GM12874 (cell line): ENCODE measurements at regions not wholly inside any gene's neighbourhood (a gene's known extent, or its start where the extent isn't known, plus 50 kb on each side); places are given as distances from the start of the nearest gene placed in this dataset.

Experiments used
- CTCF ChIP-seq: IDR thresholded peaks from 2 replicates; pipeline ENCODE4 v1.5.1; 2011; ENCODE audit warnings: low read depth, mild to moderate bottlenecking, control low read depth, low read length, moderate library complexity; ENCODE audit not compliant: insufficient read depth

- TF ChIP-seq CTCF, result no peak
Observed at GRCh38 chr14:71261206-71261605, 353.9 kb downstream of the PCNX1 start.

GRCh38 chr14:71262441-71262840, 355.2 kb downstream of the PCNX1 start:
- no peak for TF ChIP-seq CTCF

GRCh38 chr14:71264260-71264659, 357.0 kb downstream of the PCNX1 start:
- TF ChIP-seq CTCF, result no peak

- no peak for TF ChIP-seq CTCF
Observed at GRCh38 chr14:71267007-71267513, 359.8 kb downstream of the PCNX1 start.

- no peak for TF ChIP-seq CTCF
Observed at GRCh38 chr14:71267691-71268090, 360.4 kb downstream of the PCNX1 start.

- TF ChIP-seq CTCF, result no peak
Observed at GRCh38 chr14:71270111-71270510, 362.9 kb downstream of the PCNX1 start.

GRCh38 chr14:71271166-71271945, 364.1 kb downstream of the PCNX1 start:
- TF ChIP-seq CTCF, result no peak

GRCh38 chr14:71273366-71273765, 366.1 kb downstream of the PCNX1 start:
- TF ChIP-seq CTCF, result no peak
